ENCODE measurements at regions not wholly inside any gene's neighbourhood (a gene's known extent, or its start where the extent isn't known, plus 50 kb on each side); places are given as distances from the start of the nearest gene placed in this dataset.

DNA sequence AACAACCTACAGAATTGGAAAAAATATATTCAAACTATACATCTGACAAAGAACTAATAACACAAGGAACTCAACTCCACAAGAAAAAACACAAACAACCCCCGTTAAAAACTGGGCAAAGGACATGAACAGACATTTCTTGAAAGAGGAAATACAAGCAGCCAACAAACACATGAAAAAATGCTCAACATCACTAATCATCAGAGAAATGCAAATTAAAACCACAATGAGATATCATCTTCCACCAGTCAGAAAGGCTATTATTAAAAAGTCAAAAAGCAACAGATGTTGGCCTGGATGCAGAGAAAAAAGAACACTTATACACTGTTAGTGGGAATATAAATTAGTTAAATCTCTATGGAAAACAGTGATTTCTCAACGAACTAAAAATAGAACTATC lies 82.6 kb upstream of the CCDC91 start:
- Histone ChIP-seq H3K27me3 (no peaks in the 10 kb centered on the region), H3K9me3 (peaks cover 0 to 4% (median 0%) of the 10 kb centered on the region in 4 donors), H3K36me3 (no peaks in the 10 kb centered on the region), H3K27ac (no peak overlapping the region), H3K4me1 (peaks cover 0 to 3% (median 0%) of the 10 kb centered on the region in 4 donors), H3K4me3 (no peak overlapping the region)
- WGBS, 2 donors = 54 to 64% methylated on average over 2 of the region's 2 CpGs
- TF ChIP-seq, protein P1, sequence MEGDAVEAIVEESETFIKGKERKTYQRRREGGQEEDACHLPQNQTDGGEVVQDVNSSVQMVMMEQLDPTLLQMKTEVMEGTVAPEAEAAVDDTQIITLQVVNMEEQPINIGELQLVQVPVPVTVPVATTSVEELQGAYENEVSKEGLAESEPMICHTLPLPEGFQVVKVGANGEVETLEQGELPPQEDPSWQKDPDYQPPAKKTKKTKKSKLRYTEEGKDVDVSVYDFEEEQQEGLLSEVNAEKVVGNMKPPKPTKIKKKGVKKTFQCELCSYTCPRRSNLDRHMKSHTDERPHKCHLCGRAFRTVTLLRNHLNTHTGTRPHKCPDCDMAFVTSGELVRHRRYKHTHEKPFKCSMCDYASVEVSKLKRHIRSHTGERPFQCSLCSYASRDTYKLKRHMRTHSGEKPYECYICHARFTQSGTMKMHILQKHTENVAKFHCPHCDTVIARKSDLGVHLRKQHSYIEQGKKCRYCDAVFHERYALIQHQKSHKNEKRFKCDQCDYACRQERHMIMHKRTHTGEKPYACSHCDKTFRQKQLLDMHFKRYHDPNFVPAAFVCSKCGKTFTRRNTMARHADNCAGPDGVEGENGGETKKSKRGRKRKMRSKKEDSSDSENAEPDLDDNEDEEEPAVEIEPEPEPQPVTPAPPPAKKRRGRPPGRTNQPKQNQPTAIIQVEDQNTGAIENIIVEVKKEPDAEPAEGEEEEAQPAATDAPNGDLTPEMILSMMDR (IDR thresholded peaks at IDR 0.05) = no peak
- TF ChIP-seq POLR2A (IDR thresholded peaks at IDR 0.05) (no peak), EP300 (IDR thresholded peaks at IDR 0.05) (no peak)
- DNase-seq (ENCODE audit: low spot score in 2 of 2) = no peak

DNA sequence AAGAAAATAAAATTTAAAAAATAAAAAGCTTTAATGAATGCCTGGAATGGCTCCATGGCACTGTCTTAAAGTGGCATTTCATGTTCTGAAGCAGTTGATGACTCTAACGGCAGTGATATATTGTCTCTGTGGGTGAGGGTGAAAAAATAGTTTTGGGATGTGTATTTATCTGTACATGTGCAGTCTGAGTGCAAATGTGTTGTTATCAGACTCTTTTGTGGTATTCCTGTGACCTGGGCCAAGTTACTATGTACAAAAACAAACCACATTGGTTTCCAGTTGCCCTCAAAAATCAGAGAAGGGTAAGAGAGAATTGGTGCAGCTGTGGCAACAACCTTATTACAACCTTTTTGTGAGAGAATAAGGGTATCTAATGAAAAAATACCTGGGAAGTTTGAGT lies 81.7 kb upstream of the CCDC91 start:
- DNase-seq (ENCODE audit: low spot score in 2 of 2) = no peak
- H3K36me3 ChIP-seq = no peaks in the 10 kb centered on the region
- H3K9me3 ChIP-seq = peaks cover 0 to 4% (median 0%) of the 10 kb centered on the region in 4 donors
- H3K4me3 ChIP-seq = no peak overlapping the region
- H3K27me3 ChIP-seq = no peaks in the 10 kb centered on the region
- no peak overlapping the region for H3K27ac ChIP-seq
- TF ChIP-seq, protein P1 (IDR thresholded peaks at IDR 0.05) = no peak
- TF ChIP-seq POLR2A (IDR thresholded peaks at IDR 0.05) (no peak), EP300 (IDR thresholded peaks at IDR 0.05) (no peak)
- WGBS, 2 donors = 61 to 72% methylated on average over 1 of the region's 1 CpG
- H3K4me1 ChIP-seq = peaks cover 0 to 3% (median 0%) of the 10 kb centered on the region in 4 donors

DNA sequence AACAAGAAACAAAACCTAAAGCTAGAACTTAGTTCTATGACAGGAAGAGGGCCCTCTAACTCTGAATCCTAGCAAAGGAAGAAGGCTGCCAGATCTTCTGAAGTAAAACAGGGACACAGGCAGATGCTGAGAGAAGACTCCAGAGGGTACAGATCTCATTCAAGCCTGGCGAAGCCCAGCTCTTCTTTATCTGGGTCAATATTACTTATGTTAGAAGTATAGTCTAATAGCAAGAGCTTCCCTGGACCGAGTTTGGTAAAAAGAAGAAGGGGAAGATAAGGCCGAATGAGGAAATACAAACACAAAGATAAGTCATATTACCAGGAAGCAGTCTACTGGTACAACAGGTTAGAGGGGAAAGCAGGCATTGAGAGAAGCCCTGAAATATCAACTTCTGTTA lies 79.9 kb upstream of the CCDC91 start:
- peaks cover 0 to 4% (median 0%) of the 10 kb centered on the region in 4 donors for H3K9me3 ChIP-seq
- H3K27me3 ChIP-seq = no peaks in the 10 kb centered on the region
- DNase-seq (ENCODE audit: low spot score in 2 of 2) = no peak
- TF ChIP-seq POLR2A (IDR thresholded peaks at IDR 0.05) = no peak
- TF ChIP-seq EP300 (IDR thresholded peaks at IDR 0.05) = no peak
- TF ChIP-seq, protein P1 (IDR thresholded peaks at IDR 0.05) = no peak
- WGBS, 2 donors = 79 to 85% methylated on average over 3 of the region's 3 CpGs
- no peak overlapping the region for H3K27ac ChIP-seq
- H3K36me3 ChIP-seq = no peaks in the 10 kb centered on the region
- no peak overlapping the region for H3K4me3 ChIP-seq
- no peaks in the 10 kb centered on the region for H3K4me1 ChIP-seq

DNA sequence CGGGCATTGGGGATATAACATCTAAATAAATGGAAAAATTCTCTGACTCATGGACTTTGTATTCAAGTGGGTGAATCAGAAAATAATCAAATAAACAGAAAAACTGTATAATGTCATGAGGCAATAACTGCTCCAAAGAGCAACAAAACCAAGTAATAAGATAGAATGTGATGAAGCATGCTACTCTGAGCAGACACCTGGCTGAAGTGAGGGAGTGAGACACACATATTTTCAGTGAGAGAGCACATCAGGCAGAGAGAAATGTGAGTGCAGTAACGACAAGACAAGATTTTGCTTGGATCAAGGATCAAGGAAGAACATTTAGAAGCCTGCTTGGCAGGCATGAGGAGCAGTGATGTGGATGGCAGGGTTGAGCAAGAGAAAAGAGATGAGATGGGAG lies 75.8 kb upstream of the CCDC91 start:
- no peaks in the 10 kb centered on the region for H3K27me3 ChIP-seq
- WGBS, 2 donors = 72 to 76% methylated on average over 2 of the region's 2 CpGs
- TF ChIP-seq EP300 (IDR thresholded peaks at IDR 0.05) = no peak
- TF ChIP-seq POLR2A (IDR thresholded peaks at IDR 0.05) = no peak
- TF ChIP-seq, protein P1 (IDR thresholded peaks at IDR 0.05) = no peak

DNA sequence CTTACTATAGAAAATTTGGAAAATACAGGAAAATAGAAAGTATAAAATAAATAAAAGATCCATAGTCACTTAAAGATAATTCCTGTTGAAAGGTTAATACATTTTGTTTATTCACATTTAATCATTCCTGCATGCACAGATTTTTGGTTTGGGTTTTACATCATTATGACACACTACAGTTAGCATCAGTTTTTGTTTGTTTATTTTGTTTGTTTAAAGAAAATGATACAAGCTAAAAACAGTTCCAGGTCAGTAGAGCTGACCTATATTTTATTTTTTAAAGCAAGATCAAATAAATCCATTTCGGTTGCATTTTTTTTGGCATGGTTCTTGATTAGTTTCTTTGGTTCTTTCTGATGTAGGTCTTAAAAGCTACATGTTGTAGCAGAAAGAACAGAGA lies 68.8 kb upstream of the CCDC91 start:
- Histone ChIP-seq H3K27ac (no peak overlapping the region), H3K36me3 (no peaks in the 10 kb centered on the region), H3K9me3 (no peaks in the 10 kb centered on the region), H3K27me3 (no peaks in the 10 kb centered on the region), H3K4me1 (peaks cover 0 to 13% (median 0%) of the 10 kb centered on the region in 4 donors), H3K4me3 (no peak overlapping the region)
- 57 to 62% methylated on average over 1 of the region's 1 CpG for WGBS, 2 donors
- TF ChIP-seq POLR2A (IDR thresholded peaks at IDR 0.05) (no peak), EP300 (IDR thresholded peaks at IDR 0.05) (no peak)
- TF ChIP-seq, protein P1 (IDR thresholded peaks at IDR 0.05) = no peak
- no peak for DNase-seq (ENCODE audit: low spot score in 2 of 2)

More for the DNA sequence above, 75.8 kb upstream of the CCDC91 start:
- Histone ChIP-seq H3K4me3 (no peak overlapping the region), H3K9me3 (peaks cover 0 to 4% (median 0%) of the 10 kb centered on the region in 4 donors), H3K36me3 (no peaks in the 10 kb centered on the region), H3K27ac (no peak overlapping the region), H3K4me1 (no peaks in the 10 kb centered on the region)
- no peak for DNase-seq (ENCODE audit: low spot score in 2 of 2)

All from tibial nerve (tissue), 4 donors.